Activated CD8-positive, alpha-beta memory T cell treated with anti-CD3 and anti-CD28 coated beads, Interleukin-2, amount 50 U/mL, for 48 hours (primary cell): ENCODE measurements at regions not wholly inside any gene's neighbourhood (a gene's known extent, or its start where the extent isn't known, plus 50 kb on each side); places are given as distances from the start of the nearest gene placed in this dataset.

ENCODE experiments used
- DNase-seq: peaks from one replicate; pipeline ENCODE4 v3.0.0-alpha.2; 2020

DNA sequence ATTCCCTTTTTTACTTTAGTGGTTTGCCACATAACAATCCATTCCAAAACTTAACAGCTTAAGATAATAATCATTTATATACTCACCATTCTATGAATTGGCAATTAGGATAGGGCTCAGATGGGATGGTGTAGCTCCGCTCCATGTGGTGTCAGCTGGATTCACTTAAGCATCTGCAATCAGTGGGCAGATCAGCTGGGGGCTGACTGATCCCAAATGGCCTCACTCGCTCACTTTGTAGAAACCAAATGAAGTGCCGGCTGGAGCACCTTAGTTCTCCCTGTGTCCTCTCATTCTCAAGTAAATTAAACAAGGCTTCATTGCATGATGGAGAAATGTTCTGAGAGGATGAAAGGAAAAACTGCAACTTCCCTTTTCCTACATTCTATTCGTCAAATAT, 161.4 kb downstream of the WT1 start:
- DNase-seq: no peak

DNA sequence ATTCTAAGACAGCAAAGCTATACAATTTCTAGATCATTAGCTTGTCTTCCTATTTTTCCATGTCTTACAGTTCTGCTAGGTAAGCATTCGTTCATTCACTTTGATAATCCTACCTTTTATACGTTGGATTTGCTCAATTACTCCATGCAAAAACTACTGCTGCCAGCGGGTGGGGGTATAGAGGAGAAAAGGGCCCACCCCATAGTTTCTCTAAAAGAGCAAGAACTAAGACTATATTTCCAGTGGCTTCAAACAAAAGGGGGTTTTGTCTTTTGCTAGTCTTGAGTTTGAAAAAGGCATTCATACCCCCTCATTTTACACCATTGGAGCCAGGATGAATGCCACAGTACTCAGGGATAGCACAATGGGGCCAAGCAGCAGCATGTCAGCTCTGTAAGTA, 155.7 kb downstream of the WT1 start:
- DNase-seq: no peak

- DNase-seq: no peak
These were observed 155.0 kb downstream of the WT1 start for GRCh38 chr11:32280339-32280738.

DNA sequence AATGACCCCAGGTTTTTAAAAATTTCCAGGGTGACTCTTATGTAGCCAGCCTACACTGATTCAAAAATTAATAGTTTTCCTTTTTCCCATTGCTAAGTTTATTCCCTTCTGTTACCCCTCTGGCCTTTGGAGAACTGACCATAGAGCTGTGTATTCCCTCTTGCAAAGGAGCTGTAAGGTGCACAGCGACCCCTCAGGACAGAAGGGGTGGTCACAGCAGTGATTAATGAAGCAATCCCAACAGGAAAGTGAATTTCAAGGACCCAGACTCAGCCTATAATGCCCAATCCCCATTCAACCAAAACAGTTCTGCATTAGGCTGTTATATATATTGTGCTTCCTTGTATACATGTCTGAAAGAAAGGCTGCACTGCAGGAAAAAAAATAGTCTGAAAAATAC, 147.1 kb downstream of the WT1 start:
- DNase-seq: no peak

DNA sequence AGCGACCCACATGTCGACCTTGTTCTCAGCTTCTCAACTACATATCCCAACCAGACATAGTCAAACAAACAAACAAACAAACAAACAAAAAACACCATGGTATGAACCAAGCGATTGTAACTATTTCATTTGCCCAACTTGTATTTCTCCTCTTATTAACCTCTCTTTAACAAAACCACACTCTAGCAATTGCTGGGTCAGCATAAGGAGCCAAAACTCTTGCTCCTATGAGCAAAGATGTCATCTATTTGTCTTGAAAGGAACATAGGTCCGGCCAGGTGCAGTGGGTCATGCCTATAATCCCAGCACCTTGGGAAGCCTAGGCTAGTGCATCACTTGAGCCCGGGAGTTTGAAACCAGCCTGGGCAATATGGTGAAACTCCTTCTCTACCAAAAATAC, 145.6 kb downstream of the WT1 start:
- no peak for DNase-seq

- DNase-seq: no peak
These were observed 144.6 kb downstream of the WT1 start for GRCh38 chr11:32290783-32291182.

DNA sequence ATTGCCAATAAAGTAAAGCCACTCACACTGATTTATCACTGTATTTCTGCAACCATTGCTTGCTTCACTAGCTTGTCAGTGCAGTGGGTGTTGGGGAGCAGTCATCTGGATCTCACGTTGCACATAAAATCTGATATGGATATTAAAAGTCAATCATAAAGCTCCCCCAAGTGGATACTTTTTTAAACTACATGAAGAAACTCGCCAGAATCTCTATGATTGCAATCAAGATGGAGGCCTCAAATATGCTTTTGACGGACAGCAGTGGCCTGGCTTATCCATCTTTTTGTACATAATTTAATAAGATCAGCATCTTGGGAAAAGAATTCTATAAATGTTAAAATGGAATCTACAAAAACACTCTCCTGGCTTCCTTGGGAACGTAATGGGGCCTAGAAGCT, 137.7 kb downstream of the WT1 start:
- DNase-seq: no peak

- DNase-seq: no peak
These were observed 132.5 kb downstream of the WT1 start for GRCh38 chr11:32302826-32303225.

GRCh38 chr11:32304521-32304920, 130.8 kb downstream of the WT1 start:
- DNase-seq: no peak

DNA sequence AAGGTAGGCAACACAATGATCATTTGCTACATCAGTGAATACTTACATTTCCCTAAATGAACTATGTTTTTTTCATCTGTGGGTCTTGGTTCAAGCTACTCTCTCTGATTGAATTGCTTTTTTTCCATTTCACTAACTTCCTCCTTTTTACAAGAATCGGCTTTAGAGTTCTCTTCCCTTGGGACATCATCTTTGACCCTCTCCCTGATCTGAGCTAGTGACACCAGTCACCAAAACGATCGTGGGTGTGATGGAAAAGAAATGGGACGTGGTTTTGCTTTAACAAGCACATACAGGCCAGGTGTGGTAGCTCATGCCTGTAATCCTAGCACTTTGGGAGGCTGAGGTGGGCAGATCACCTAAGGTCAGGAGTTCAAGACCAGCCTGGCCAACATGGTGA, 129.9 kb downstream of the WT1 start:
- DNase-seq: no peak

DNA sequence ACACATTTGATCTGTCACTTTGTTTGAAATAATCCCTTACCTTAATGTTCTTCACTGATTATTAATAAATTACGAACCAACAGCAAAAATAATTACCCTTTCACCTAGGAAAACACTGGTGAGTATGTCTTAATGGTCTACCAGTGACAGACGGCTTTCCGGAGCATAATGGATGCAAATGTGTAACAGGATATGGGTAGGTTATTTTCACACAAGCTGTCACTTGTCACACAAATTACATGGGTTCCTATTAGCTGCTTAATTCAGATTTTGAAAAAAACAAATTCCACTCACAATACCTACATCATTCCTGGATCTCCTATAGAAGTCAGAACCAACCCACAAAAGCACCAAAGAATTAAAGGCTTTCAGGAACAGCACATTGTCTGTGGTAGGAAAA, 127.9 kb downstream of the WT1 start:
- DNase-seq: no peak

GRCh38 chr11:32307913-32308312, 127.4 kb downstream of the WT1 start:
- no peak for DNase-seq

GRCh38 chr11:32309530-32310213, 125.7 kb downstream of the WT1 start:
- no peak for DNase-seq

- no peak for DNase-seq
These were observed 125.1 kb downstream of the WT1 start for GRCh38 chr11:32310214-32310601.

- no peak for DNase-seq
These were observed 123.8 kb downstream of the WT1 start for GRCh38 chr11:32311346-32312065.

DNA sequence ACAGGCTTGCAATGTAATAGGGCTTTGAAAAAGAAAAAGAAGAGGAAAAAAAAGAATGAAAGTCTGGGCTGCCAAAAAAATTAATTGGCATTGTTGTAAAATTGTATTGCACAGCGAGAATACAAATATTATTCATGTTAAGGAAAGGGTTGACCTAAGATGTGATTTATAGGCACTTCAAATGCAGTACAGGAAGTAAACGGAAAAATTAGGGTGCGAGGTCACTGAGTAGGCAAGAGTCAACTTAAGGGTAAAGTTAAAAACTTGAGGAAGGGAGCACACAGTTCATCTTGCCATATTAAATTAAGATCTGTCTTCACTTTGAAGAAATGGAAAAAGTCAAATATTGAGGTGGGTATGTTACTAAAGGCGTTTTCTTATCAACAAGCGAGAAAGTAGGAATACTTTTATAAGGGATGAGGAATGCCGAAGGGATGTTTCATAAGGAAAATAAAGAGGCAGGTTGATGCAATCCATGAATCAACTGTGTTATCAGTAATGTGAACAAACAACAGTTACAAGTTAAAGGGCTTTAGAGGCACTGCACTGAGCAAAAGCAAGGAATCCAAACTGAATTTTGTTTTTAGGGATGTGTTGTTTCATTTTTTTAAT, 123.0 kb downstream of the WT1 start:
- DNase-seq: no peak

DNA sequence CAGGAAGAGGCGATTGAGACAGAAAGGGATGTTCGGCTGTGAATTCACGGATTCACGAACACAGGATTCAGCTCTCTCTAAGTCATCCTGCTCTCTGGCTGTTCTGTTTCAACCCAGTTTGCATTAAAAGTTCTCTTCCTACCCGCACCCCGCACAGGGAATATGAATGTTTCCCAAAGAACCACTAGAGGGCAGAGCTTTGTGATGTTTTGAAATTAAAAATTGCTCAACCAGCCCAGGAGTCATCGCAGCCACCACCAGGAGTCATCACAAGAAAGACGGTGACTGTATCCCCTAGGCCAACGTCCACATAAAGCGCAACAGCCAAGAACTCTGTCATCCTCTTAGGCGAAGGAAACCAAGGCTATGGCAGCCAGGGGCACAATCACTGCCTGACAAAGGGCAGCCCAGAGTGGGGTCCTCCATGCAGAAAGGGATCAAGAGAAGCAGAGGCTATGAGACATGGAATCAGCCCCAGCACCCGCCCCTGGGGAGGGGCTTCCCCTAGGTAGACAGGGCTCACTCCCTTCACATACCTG, 122.4 kb downstream of the WT1 start:
- peak; percentile 59 for DNase-seq

DNA sequence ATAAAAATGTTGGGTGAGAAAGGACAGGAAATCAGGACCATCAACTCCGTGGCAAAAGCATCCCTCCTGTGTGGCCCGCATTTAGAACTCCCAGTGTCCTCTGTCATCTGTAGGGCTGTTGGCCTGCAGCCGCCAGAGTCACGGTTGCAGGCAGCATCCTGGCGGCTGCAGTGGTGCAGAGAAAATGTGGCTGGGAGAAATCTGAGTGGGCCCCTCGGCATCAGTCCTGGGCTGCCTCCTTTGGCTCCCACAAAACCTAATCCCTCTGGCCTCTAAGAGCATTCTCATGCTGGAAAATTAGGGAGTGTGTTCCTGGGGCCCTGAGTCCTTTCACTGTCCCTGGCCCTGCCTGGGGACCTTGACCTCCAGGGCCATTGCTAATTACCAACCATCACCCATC, 121.9 kb downstream of the WT1 start:
- DNase-seq: no peak

- no peak for DNase-seq
These were observed 120.2 kb downstream of the WT1 start for GRCh38 chr11:32315121-32315520.

- no peak for DNase-seq
These were observed 119.1 kb downstream of the WT1 start for GRCh38 chr11:32316232-32316631.

GRCh38 chr11:32316858-32317642, 118.3 kb downstream of the WT1 start:
- no peak for DNase-seq

- DNase-seq: no peak
These were observed 117.7 kb downstream of the WT1 start for GRCh38 chr11:32317643-32318042.
